ENCODE measurements at regions not wholly inside any gene's neighbourhood (a gene's known extent, or its start where the extent isn't known, plus 50 kb on each side); places are given as distances from the start of the nearest gene placed in this dataset.

GRCh38 chr9:16347886-16348285, 522.6 kb downstream of the BNC2 start:
- no peak for DNase-seq

DNA sequence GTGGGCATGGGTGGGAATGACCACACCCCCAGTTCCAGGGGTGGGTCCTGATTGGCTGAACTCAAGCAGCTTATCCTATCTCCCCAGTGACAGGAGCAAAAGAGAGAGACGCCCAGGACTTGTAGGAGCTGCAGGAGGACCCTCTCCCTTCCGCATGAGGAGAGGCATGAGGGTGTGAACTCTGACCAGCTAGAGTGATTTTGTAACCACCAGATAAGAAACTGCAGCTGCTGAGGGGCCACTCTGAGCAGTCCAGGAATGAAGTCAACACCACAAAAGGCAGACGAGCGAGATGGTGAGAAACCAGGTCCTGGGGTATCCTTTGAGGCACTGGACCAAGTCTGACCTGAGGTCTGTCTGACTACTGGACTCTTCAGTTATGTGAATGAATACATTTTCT, 521.9 kb downstream of the BNC2 start:
- no peak for DNase-seq

DNA sequence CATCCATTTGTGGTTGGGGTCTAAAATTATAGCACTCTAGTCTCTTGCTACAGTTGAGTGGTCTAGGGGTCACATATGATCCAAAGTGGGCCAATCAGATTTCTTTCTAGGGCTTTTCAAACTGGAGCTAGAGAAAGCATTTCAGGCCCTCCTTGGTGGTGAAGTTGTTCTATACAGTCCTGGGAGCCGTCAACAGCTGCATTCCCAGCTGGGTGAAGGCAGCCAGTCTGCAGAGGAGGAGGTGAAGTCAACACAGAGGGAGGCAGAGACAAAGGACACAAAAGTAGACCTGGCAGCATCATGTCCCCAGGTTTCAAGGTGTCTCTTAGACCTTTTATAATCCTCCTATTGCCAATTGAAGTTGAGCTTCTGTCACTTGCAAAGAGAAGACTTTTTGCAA, 518.2 kb downstream of the BNC2 start:
- no peak for DNase-seq

- DNase-seq, result no peak
Observed at GRCh38 chr9:16352791-16353401, 517.6 kb downstream of the BNC2 start.

DNA sequence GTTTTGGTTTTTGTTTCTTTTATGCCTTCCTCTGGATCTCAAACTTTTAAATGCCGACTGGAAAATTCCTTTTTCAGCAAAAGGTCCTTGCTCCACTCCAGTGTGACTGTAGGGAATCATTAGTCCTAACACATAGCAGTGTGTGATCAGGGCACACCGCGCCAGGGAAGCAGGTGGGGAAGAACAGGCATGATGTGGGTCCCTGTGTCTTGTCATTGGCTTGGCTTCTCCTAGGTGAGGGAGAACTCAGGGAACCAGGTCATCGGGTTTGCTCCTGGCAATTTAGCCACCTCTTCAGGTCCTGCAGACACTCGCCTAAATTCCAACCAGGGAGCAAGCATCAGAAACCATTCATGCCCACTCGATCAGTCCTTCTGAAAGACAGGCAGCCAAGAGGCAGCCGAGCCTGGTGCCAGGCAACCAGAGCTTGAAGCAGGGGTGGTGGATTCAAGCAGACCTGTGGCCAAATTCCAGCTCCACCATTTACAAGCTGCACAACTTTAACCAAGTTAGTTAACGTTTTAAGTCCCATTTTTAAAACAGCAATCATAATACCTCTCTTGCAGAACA, 514.2 kb downstream of the BNC2 start:
- DNase-seq, result no peak

DNA sequence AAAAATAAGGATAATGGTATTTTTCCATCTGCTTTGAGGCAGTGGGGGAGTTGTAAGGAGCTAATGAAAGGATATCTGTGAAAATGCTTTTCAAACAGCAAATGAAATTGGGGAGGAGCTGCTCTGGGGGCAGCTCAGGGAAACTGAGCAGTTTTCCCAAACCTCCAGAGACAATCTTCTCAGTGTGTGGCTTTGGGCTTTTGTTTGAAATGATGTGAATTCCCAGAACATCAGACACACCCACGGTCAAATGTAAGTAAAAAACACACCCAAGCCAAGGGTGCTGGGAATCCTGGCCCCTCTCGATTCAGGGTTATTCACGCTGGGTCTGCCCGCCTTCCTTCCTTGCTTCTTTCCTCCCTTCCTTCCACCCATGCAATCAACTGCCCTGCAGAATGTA, 512.6 kb downstream of the BNC2 start:
- no peak for DNase-seq

DNA sequence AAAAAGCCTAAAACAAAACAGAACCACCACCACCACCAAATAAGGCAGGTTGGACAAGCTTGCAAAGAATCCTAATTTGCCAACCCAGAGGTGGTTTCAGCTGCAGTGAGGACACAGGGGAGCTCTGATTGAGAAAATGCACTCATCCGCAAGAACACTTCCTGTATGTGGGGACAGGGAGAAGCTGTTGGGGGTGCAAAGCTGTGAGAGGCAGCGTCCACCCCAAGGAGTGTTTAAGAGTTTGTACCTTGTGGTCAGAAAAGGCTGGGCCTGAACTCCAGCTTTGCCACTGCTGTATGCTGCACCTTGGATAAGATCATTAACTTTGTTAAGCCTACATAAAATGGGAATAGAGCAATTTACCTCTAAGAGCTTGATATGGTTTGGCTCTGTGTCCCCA, 511.7 kb downstream of the BNC2 start:
- no peak for DNase-seq
